Hepatocyte (in vitro differentiated cells): ENCODE measurements at regions not wholly inside any gene's neighbourhood (a gene's known extent, or its start where the extent isn't known, plus 50 kb on each side); places are given as distances from the start of the nearest gene placed in this dataset.

Experiments used
- EZH2 ChIP-seq: fragments of 200-600 bp; sonication (generic); IDR thresholded peaks from 2 replicates; pipeline ENCODE4 v1.6.1; 2016; ENCODE audit warnings: antibody characterized with exemption, mild to moderate bottlenecking, borderline replicate concordance
- TF ChIP-seq, protein P1 (sequence below): fragments of 200-600 bp; sonication (generic); IDR thresholded peaks from 2 replicates; pipeline ENCODE4 v1.5.1; 2016; ENCODE audit warnings: antibody characterized with exemption, mild to moderate bottlenecking; ENCODE audit not compliant: poor library complexity

- TF ChIP-seq, protein P1, sequence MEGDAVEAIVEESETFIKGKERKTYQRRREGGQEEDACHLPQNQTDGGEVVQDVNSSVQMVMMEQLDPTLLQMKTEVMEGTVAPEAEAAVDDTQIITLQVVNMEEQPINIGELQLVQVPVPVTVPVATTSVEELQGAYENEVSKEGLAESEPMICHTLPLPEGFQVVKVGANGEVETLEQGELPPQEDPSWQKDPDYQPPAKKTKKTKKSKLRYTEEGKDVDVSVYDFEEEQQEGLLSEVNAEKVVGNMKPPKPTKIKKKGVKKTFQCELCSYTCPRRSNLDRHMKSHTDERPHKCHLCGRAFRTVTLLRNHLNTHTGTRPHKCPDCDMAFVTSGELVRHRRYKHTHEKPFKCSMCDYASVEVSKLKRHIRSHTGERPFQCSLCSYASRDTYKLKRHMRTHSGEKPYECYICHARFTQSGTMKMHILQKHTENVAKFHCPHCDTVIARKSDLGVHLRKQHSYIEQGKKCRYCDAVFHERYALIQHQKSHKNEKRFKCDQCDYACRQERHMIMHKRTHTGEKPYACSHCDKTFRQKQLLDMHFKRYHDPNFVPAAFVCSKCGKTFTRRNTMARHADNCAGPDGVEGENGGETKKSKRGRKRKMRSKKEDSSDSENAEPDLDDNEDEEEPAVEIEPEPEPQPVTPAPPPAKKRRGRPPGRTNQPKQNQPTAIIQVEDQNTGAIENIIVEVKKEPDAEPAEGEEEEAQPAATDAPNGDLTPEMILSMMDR, result no peak
- no peak for TF ChIP-seq EZH2
Observed at GRCh38 chr12:71223139-71223538, 65.3 kb upstream of the TSPAN8 start.
